GM18508 (cell line): ENCODE measurements at regions not wholly inside any gene's neighbourhood (a gene's known extent, or its start where the extent isn't known, plus 50 kb on each side); places are given as distances from the start of the nearest gene placed in this dataset.
"Not testable (repeated sequence)": the region's sequence is repeated elsewhere in the genome, so short reads cannot be mapped to it uniquely, and the experiment has no call there.

Source experiments
- ATAC-seq: cut with Tn5 transposase; IDR thresholded peaks from one replicate; pipeline ENCODE4 v1.9.1; 2021; ENCODE audit warnings: moderate number of reproducible peaks; ENCODE audit not compliant: insufficient read depth, unreplicated experiment

DNA sequence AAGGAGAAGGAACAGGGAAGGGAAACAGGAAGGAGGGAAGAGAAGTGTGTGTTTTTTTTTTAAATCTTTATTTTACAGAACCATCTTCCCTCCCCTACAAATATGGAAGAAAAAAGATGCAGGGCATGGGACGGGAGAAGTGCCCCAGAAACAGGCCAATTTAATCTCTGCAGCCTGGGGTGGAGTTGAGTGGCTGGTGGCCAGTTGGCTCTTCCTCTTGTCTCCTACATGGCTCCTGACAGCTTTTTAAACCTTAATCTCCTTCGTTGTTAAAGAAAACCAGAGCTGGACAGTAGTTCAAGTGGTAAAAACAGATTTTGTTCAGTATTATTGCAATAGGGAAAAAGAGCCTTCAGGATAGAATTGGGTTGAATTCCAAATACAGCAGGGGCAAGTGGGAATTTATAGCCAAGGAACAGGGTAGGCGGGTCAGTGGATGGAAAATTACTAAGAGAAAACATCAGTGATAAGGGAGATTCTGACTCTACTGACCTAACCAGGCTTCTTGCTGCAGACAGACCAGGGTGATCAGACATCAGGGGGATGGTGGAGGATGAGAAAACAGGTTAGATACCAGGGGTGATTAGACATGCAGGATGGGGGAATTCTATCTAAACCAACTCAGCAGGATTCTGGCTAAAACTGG, 125.1 kb upstream of the CLINT1 start:
- no peak for ATAC-seq

DNA sequence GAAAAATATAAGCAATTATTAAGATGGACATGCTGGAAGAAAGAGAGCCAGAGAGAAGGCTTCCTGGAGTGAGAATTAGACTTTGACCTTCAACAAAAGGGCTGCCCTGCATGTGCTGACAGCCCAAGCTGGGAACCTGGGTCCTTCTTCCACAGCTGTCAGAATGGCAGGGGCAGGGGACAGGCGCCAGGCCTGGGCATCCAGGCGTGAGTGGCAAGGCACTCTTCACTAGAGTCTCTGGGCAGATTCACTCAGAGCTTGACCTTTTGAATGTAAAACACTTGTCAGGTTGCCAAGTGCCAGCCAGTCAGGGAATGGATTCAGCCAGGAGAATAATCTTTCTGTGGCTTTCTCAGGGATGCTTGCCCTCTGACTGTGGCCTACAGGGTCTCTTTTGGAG, 119.1 kb upstream of the CLINT1 start:
- ATAC-seq, result no peak

DNA sequence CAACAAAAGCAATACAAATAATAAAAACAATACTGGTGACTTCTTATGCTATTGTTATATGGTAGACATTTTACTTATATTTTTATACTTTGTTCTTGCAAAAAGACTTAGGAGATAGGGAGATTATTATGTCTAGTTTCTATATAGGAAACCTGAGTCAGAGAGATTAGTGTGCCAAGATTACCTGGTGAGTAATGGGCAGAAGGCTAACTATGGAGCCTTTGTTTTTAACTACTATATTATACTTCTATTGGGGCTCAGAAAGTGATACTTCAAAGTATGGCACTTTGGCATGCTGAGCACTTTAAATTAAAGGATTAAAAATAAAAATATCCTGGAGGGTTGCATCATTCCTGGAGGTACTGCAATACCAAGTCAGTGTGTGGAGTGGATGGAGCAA, 117.5 kb upstream of the CLINT1 start:
- ATAC-seq, result no peak

DNA sequence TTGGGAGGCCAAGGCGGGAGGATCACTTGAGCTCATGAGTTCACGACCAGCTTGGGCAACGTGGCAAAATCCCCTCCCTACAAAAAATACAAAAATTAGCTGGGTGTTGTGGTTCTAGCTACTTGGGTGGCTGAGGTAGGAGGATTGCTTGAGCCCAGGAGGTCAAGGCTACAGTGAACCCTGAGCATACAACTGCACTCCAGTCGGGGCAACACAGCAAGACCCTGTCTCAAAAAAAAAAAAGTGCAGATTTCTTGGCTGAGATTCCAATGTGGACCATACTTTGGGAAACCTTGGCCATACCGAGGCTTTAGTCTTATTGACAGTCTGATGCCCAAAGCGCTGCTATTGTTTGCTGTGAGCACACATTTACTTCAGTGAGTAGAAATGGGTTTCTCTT, 113.6 kb upstream of the CLINT1 start:
- no peak for ATAC-seq

DNA sequence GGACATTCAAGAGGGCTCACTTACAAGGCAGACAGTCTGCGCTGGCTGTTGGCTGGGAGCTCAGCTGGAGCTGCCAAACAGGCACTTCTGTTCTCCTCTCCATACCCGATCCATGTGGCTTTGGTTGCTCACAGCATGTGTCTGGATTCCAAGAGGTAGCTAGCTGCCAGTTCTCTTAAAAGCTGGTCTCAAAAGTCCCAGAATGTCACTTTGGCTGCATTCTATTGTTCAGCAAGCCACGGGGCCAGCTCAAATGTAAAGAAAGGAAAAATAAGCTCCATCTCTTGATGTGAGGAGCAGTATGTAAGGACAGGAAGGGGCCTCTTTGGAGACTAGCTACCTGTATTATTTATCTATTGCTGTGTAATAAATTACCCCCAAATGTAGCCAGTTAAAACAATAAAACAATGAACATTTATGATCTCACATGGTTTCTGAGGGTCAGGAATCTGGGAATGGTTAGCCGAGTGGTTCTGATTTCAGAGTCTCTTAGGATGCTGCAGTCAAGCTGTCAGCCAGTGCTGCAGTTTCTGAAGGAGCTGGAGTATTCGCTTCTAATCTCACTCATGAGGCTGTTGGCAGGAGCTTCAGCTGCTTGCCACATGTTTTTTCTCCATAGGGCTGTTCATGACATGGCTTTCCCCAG, 112.7 kb upstream of the CLINT1 start:
- no peak for ATAC-seq

DNA sequence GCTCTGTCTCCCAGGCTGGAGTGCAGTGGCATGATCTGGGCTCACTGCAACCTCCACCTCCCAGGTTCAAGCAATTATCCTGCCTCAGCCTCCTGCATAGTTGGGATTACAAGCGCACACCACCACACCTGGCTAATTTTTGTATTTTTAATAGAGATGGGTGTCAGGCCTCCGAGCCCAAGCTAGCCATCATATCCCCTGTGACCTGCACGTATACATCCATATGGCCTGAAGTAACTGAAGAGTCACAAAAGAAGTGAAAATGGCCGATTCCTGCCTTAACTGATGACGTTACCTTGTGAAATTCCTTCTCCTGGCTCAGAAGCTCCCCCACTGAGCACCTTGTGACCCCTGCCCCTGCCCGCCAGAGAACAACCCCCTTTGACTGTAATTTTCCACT, 109.6 kb upstream of the CLINT1 start:
- ATAC-seq, result not testable (repeated sequence)

DNA sequence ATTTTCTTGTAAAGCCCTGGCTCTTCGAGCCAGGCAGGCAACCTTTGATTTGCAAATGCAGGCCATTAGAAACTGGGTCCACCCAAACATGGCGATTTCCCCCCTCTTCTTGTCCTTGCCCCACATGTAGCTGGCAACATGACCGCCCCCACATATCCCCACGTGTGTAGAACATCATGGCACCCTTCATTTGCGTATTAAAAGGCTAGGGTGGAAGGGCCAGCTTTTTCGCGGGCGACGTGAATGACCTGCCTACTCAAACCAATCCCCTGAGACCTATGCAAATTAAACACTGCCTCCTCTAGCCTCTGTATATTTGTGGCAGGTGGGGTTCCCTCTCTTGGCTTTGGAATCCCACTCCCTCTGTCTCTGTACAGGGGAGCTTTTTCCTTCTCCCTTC, 107.0 kb upstream of the CLINT1 start:
- ATAC-seq, result no peak

DNA sequence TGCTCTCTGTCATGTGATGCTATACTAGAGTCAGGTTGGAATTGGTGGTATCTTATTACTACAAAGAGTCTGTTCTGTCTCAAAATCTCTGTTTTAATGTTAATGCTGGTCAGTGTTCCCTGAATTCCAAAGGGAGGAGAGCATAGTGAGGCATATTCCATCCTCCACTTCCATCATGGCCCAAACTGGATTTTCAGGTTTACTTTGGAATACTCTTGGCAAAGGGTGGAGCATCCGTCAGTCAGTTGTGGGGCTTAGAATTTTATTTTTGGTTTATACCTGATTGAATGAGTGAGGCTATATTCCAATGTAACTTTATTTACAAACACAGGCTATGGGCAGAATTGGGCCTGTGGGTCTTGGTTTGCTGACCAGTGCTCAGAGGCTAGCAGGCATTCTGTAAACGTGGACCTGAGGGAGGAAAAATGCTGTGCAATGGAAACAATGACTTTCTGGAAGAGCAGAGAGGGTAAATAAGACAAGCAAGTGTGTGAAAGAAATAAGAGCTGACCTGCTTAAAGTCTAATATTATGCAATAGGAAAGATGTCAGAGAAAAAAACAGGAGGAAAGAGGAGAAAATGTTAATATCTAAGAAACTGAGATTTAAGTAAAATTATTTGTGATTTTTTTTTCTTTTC, 106.2 kb upstream of the CLINT1 start:
- no peak for ATAC-seq

DNA sequence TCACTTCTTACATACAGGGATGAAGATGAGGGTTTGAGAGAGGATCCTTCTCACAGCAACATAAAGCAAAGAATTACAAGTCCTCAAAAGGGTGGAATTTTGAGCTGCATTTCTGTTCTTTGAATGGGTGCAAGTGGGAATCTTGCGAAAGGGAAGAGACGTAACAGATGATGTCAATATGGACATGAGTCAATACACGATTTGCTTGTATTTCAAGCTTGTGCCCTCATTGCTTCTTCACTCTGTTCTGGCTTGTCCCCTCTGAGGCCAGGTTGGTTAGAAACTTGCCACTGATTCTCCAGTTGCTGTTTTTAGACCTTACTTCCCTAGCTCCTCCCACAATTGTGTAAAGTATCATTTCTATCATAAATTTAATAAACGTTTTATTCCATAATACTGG, 104.8 kb upstream of the CLINT1 start:
- no peak for ATAC-seq

DNA sequence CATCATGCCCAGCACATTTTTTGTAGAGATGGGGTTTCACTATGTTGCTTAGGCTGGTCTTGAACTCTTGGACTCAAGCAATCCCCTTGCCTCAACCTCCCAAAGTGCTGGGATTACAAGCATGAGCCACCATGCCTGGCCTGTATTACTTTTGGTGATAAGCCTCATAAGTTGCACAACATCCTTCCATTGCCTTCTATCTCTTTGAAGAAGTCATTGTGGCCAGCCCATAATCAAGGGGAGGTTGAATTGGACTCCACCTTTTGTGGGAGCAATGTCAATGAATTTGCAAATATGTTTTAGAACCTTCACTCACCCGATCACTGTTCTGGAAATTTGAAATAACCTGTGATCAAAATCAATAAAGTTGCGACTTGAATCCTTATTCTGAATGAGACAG, 104.3 kb upstream of the CLINT1 start:
- no peak for ATAC-seq

DNA sequence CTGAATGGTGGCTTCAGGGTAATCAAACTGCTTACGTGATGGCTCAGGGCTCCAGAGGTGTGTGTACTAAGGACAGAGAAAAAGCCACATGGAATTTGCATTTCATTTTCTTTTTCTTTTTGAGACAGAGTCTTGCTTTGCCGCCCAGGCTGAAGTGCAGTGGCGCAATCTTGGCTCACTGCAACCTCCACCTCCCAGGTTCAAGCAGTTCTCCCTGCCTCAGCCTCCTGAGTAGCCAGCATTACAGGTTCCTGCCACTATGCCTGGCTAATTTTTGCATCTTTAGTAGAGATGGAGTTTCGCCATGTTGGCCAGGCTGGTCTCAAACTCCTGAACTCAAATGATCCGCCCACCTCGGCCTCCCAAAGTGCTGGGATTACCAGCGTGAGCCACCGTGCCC, 103.7 kb upstream of the CLINT1 start:
- ATAC-seq, result not testable (repeated sequence)

DNA sequence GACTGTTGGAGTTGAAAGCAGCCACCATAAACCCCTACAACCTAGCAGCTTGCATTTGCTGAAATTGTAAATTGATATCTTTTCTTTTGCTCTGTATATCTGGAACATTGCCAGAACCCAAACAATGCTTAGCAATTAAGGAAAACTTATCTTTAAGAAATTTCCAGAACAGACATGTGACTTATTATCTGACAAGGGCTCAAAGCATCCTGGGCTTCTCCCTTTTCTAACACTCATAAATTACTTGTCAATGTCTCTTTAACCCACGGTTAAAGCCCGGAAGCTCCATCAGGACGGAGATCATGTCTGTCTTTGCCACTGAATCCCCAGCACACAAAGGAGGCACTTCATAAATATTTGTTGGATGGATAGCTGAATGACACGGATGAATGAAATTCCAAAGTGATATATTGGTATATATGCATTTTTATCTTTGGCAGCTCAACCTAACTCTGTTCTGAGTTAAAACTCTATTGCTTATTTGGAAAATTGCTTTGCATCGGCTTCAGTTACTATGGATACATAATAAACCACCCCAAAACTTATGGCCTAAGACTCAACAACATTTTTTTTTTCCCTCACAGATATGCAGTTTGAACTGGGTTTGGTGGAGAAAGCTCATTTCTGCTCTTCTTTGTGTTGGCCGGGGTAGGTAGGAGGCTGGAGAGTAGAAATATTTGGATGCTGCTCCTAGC, 103.1 kb upstream of the CLINT1 start:
- ATAC-seq, result no peak

DNA sequence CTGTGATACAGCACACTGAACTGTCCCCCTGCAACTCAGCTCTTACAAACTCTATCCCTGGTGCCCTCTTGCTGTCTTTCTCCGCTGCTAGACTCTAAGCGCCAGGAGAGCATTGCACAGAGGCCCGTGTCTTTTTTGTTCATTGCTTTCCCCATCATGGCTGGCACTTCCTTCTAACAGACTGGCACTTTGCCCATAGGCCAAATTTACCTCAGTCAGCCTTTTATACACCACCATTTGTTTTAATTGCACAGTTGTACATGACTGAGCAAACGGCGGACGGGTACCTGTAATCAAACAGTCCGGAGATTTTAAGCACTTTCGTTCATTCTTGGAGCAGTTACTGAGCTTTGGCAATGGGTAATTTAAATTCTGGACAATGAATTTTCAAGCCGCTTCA, 102.2 kb upstream of the CLINT1 start:
- ATAC-seq, result no peak

DNA sequence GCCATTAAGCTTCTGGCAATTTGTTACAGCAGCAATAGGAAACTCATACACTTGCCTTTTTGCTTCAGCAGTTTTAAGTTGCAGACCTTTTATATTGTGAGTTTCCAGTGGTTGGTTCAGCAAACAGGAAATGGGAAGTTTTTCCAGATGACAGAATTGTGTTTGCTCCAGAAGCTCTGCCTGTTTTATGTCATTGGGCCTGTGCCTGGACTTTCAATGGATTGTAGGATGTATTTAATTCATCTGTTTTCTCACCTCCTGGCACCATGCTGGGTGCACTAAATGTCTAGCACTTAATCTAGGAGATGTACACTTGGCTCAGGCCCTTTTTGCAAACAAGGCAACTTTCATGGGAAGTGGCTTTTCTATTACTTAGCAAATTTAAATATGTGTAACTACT, 100.4 kb upstream of the CLINT1 start:
- no peak for ATAC-seq

DNA sequence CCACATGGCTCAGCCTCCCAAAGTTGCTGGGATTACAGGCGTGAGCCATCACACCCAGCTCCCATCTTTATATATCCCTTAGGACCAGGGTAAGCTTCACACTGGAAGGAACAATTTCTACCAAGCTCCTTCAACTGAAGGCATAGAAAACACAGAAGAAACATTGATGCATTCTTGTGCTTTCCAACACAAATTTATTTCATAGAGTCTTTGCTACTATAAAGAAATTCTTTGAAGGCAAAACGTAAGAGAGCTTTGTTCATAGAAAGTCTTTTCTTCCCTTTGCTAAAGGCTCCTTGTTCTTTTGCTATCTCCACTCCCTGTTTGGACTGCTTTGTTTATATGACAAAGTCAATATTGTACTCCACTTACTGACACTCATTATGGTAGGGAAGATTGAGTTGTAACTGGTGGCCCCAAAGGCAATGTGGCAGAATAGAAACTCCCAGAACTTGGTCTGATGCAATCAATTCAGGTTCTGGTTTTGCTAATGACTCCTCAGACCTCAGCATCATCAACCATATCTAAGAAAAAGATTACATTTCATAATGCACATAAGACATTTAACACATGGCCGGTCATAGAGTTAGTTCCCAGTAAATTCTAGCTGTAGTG, 97.4 kb upstream of the CLINT1 start:
- no peak for ATAC-seq

DNA sequence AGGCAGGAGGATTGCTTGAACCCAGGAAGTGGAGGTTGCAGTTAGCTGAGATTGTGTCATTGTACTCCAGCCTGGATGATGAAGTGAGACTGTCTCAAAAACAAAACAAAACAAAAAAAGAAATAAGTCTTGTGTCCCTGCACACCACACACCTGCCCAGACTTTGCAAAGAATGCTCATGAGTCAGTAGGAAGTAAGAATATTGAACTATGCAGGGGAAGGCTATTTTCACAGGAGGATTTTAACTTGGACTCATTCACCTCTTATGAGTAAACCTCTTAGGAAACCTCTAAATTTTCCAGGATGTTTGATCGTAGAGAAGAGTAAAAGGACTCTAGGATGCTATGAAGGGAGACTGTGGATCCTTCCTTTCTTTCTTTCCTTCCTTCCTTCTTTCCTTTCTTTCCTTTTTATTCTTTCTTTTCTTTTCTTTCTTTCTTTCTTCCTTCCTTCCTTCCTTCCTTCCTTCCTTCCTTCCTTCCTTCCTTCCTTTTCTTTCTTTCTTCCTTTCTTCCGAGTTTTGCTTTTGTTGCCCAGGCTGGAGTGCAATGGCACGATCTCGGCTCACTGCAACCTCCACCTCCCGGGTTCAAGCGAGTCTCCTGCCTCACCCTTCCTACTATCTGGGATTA, 96.7 kb upstream of the CLINT1 start:
- ATAC-seq, result no peak

DNA sequence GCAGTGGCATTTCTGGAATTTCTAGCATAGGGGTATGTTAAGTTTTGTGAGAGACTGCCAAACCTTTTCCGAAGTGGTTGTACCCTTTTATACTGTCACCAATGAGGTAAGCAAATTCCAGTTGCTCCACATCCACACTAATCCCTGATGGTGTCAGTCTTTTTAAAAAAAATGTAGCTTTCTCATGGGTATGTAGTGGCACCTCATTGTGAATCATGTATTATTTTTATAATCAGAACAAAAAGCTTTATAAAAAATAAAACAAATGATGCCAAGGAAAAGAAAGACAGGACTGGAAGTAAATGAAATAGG, 93.4 kb upstream of the CLINT1 start:
- ATAC-seq, result no peak

DNA sequence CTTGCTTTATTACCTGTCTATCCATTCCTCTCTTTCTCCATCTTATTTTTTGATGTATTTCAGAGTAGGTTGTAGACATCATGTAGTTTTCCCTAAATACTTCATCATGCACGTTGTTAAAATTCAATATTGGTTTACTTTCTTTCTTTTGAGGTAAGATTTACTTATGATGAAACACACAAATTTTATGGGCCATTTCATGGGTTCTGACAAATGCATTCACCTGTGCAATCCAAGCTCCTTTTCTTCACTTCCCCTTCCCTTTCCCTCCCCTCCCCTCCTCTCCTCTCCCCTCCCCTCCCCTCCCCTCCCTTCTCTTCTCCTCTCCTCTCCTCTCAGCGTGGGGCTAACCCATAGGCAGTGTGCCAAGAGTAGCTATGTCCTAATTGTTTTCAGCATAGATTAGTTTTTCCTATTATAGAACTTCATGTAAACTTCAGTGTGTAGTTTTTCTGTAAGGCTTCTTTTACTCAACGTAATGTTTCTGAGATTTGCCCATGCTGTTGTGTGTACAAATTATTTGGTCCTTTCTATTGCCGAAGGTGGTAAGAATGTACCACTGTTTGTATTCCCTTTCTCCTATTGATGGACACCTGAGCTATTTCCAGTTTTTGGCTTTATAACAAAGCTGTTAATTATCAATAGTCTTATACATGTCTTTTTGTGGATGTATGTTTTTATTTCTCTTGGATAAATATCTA, 92.9 kb upstream of the CLINT1 start:
- ATAC-seq, result no peak

DNA sequence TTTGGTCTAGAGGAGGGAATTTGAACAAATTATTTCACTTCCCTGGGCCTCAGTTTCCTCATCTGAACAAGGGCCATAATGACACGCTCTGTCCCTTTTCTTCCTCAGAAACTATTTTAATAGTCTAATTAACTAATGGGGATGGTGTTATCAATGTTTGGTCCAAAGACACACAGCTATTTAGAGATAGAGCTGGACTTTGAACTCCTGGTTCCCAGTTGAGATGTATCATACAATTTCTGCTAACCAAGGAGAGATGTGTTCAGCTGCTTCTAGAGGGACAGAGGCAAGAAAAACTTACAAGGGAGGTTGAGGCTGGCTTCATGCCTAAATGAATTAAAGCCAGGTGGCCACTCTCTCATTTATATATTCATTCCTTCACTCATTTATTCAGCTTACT, 90.6 kb upstream of the CLINT1 start:
- no peak for ATAC-seq

DNA sequence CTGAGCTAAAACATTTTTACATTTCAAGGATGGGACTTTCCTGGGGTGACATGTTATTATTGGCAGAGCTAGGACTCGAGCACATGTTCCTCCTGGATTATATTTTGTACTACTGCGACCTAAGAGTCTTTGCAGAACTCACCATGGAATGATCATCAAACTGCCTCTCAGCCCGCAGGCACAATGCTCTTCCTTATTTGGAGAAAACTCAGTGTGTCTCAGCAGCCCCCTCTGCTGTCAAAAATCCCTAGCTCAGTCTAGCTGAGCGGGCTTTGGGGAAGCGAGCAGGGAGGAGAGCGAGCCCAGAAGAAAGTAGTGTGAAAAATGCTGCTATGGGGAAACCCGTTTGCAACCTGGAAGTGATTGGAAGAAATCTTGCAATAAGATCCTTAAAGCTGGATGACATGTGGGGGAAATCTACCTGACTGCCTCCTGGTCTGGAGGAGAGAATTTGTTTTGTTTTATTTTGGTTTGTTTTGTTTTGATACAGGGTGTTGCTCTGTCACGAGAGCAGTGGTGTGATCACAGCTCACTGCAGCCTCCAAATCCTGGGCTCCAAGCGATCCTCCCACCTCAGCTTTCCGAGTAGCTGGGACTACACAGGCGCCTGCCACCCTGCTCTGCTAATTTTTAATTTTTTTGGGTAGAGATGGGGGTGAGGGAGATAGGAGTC, 89.9 kb upstream of the CLINT1 start:
- no peak for ATAC-seq
